ENCODE measurements at regions not wholly inside any gene's neighbourhood (a gene's known extent, or its start where the extent isn't known, plus 50 kb on each side); places are given as distances from the start of the nearest gene placed in this dataset.

GRCh38 chr5:2805080-2805479 is 53.6 kb upstream of the IRX2 start:
- no peak for DNase-seq (ENCODE audit: low read depth in 2 of 2)
- H3K4me3 ChIP-seq (replicated peaks in 1 of 2; ENCODE audit: low read depth in 2 of 2, low read length in 2 of 2) = no peak overlapping the region
- TF ChIP-seq CTCF (IDR thresholded peaks at IDR 0.05; ENCODE audit: low read depth, low read length) = no peak

GRCh38 chr5:2803751-2804150 is 52.3 kb upstream of the IRX2 start:
- no peak for DNase-seq (ENCODE audit: low read depth in 2 of 2)
- no peak for TF ChIP-seq CTCF (IDR thresholded peaks at IDR 0.05; ENCODE audit: low read depth, low read length)
- H3K4me3 ChIP-seq (replicated peaks in 1 of 2; ENCODE audit: low read depth in 2 of 2, low read length in 2 of 2) = no peak overlapping the region

- H3K4me3 ChIP-seq (replicated peaks in 1 of 2; ENCODE audit: low read depth in 2 of 2, low read length in 2 of 2) = no peak overlapping the region
- no peak for TF ChIP-seq CTCF (IDR thresholded peaks at IDR 0.05; ENCODE audit: low read depth, low read length)
- no peak for DNase-seq (ENCODE audit: low read depth in 2 of 2)
These were observed 51.4 kb upstream of the IRX2 start for GRCh38 chr5:2802693-2803365.

- no peak overlapping the region for H3K4me3 ChIP-seq (replicated peaks in 1 of 2; ENCODE audit: low read depth in 2 of 2, low read length in 2 of 2)
- TF ChIP-seq CTCF (IDR thresholded peaks at IDR 0.05; ENCODE audit: low read depth, low read length) = no peak
- no peak for DNase-seq (ENCODE audit: low read depth in 2 of 2)
These were observed 50.4 kb upstream of the IRX2 start for GRCh38 chr5:2801577-2802525.

Measured in cardiac fibroblast (primary cell).